Parathyroid adenoma (tissue), 2 donors: ENCODE measurements at regions not wholly inside any gene's neighbourhood (a gene's known extent, or its start where the extent isn't known, plus 50 kb on each side); places are given as distances from the start of the nearest gene placed in this dataset.

Experiments
- H2AFZ ChIP-seq: fragments of 300-600 bp; sonication (generic); one replicate; pipeline ENCODE4 v1.7.0; 2017; ENCODE audit warnings: antibody characterized with exemption, mild to moderate bottlenecking
- H3K27ac ChIP-seq: fragments of 300-600 bp; sonication (generic); one replicate; pipeline ENCODE4 v1.7.0; 2017
- H3K27me3 ChIP-seq: fragments of 300-600 bp; sonication (generic); one replicate; pipeline ENCODE4 v1.7.0; 2017; ENCODE audit warnings: low read length; ENCODE audit not compliant: control insufficient read depth, insufficient read depth
- H3K36me3 ChIP-seq: fragments of 300-600 bp; sonication (generic); one replicate; pipeline ENCODE4 v1.7.0; 2017; ENCODE audit warnings: low read length; ENCODE audit not compliant: control insufficient read depth, insufficient read depth
- H3K4me1 ChIP-seq: fragments of 300-600 bp; sonication (generic); one replicate; pipeline ENCODE4 v1.7.0; 2017; ENCODE audit warnings: control low read depth
- H3K4me2 ChIP-seq: fragments of 300-600 bp; sonication (generic); one replicate; pipeline ENCODE4 v1.7.0; 2017; ENCODE audit warnings: low read length
- H3K4me3 ChIP-seq: fragments of 300-600 bp; sonication (generic); one replicate; pipeline ENCODE4 v1.7.0; 2017; ENCODE audit warnings: low read depth, low read length
- H3K79me2 ChIP-seq: fragments of 300-600 bp; sonication (generic); one replicate; pipeline ENCODE4 v1.7.0; 2017; ENCODE audit warnings: control low read depth
- H3K9ac ChIP-seq: fragments of 300-600 bp; sonication (generic); one replicate; pipeline ENCODE4 v1.7.0; 2017; ENCODE audit warnings: mild to moderate bottlenecking
- H3K9me3 ChIP-seq: fragments of 300-600 bp; sonication (generic); one replicate; pipeline ENCODE4 v1.7.0; 2017; ENCODE audit warnings: low read length; ENCODE audit not compliant: control insufficient read depth
- TF ChIP-seq, protein P1 (sequence below): fragments of 300-600 bp; sonication (generic); IDR thresholded peaks from one replicate; pipeline ENCODE4 v1.7.0; 2017; ENCODE audit warnings: antibody characterized with exemption, mild to moderate bottlenecking
- donor health status: primary hyperparathyroidism.

GRCh38 chr2:193520709-193521458 lies 1326.2 kb upstream of the TMEFF2 start:
- Histone ChIP-seq H3K9me3 (no peaks in the 10 kb centered on the region), H3K4me3 (no peak overlapping the region)

GRCh38 chr2:193518041-193518817 lies 1323.5 kb upstream of the TMEFF2 start:
- TF ChIP-seq, protein P1, sequence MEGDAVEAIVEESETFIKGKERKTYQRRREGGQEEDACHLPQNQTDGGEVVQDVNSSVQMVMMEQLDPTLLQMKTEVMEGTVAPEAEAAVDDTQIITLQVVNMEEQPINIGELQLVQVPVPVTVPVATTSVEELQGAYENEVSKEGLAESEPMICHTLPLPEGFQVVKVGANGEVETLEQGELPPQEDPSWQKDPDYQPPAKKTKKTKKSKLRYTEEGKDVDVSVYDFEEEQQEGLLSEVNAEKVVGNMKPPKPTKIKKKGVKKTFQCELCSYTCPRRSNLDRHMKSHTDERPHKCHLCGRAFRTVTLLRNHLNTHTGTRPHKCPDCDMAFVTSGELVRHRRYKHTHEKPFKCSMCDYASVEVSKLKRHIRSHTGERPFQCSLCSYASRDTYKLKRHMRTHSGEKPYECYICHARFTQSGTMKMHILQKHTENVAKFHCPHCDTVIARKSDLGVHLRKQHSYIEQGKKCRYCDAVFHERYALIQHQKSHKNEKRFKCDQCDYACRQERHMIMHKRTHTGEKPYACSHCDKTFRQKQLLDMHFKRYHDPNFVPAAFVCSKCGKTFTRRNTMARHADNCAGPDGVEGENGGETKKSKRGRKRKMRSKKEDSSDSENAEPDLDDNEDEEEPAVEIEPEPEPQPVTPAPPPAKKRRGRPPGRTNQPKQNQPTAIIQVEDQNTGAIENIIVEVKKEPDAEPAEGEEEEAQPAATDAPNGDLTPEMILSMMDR: no peak
- H3K27ac ChIP-seq: no peak overlapping the region
- no peaks in the 10 kb centered on the region for H3K79me2 ChIP-seq
- H3K36me3 ChIP-seq: no peaks in the 10 kb centered on the region
- H3K9me3 ChIP-seq: no peaks in the 10 kb centered on the region
- H2AFZ ChIP-seq: no peak overlapping the region
- H3K4me3 ChIP-seq: no peak overlapping the region
- H3K27me3 ChIP-seq: no peaks in the 10 kb centered on the region
- no peaks in the 10 kb centered on the region for H3K4me1 ChIP-seq
- no peak overlapping the region for H3K4me2 ChIP-seq
- H3K9ac ChIP-seq: no peak overlapping the region

More at GRCh38 chr2:193520709-193521458, 1326.2 kb upstream of the TMEFF2 start:
- no peaks in the 10 kb centered on the region for H3K27me3 ChIP-seq
- no peak overlapping the region for H3K27ac ChIP-seq
- no peak overlapping the region for H2AFZ ChIP-seq
- no peak overlapping the region for H3K9ac ChIP-seq
- no peak overlapping the region for H3K4me2 ChIP-seq
- TF ChIP-seq, protein P1: no peak
- H3K4me1 ChIP-seq: no peaks in the 10 kb centered on the region
- no peaks in the 10 kb centered on the region for H3K36me3 ChIP-seq
- no peaks in the 10 kb centered on the region for H3K79me2 ChIP-seq

GRCh38 chr2:193517615-193518014 lies 1322.9 kb upstream of the TMEFF2 start:
- Histone ChIP-seq H3K4me1 (no peaks in the 10 kb centered on the region), H3K4me3 (no peak overlapping the region)
- TF ChIP-seq, protein P1: no peak

DNA sequence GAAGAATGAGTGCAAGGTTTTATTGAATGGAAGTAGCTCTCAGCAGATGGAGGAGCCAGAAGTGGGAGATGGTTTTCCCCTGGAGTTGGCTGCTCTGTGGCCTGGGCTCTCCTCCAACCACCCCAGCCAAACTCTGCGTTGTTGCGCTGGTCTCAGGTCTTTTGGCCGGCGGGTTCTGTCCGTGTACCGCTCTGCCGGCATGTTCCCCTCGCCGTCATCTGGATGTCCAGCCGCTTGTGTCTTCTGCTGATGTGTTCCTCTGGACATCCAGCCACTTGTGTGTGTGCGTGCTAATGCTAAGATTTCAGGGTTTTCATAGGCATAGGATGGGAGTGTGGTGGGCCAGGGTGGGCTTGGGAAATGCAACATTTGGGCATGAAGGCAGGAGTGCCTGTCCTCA lies 1311.3 kb upstream of the TMEFF2 start:
- Histone ChIP-seq H3K27ac (no peak overlapping the region), H3K4me3 (no peak overlapping the region), H2AFZ (no peak overlapping the region), H3K4me2 (no peak overlapping the region), H3K9me3 (no peaks in the 10 kb centered on the region), H3K79me2 (no peaks in the 10 kb centered on the region), H3K36me3 (no peaks in the 10 kb centered on the region), H3K9ac (no peak overlapping the region), H3K27me3 (no peaks in the 10 kb centered on the region), H3K4me1 (no peaks in the 10 kb centered on the region)
- TF ChIP-seq, protein P1: no peak

More at GRCh38 chr2:193517615-193518014, 1322.9 kb upstream of the TMEFF2 start:
- Histone ChIP-seq H3K4me2 (no peak overlapping the region), H3K9ac (no peak overlapping the region), H2AFZ (no peak overlapping the region), H3K9me3 (no peaks in the 10 kb centered on the region), H3K27me3 (no peaks in the 10 kb centered on the region), H3K36me3 (no peaks in the 10 kb centered on the region), H3K79me2 (no peaks in the 10 kb centered on the region), H3K27ac (no peak overlapping the region)
